CD4-positive, alpha-beta T cell treated with Interleukin-10 for 1 hour (primary cell): ENCODE measurements at regions not wholly inside any gene's neighbourhood (a gene's known extent, or its start where the extent isn't known, plus 50 kb on each side); places are given as distances from the start of the nearest gene placed in this dataset.

ENCODE experiments used
- DNase-seq: peaks from one replicate; pipeline ENCODE4 v3.0.0-alpha.2; 2020

DNA sequence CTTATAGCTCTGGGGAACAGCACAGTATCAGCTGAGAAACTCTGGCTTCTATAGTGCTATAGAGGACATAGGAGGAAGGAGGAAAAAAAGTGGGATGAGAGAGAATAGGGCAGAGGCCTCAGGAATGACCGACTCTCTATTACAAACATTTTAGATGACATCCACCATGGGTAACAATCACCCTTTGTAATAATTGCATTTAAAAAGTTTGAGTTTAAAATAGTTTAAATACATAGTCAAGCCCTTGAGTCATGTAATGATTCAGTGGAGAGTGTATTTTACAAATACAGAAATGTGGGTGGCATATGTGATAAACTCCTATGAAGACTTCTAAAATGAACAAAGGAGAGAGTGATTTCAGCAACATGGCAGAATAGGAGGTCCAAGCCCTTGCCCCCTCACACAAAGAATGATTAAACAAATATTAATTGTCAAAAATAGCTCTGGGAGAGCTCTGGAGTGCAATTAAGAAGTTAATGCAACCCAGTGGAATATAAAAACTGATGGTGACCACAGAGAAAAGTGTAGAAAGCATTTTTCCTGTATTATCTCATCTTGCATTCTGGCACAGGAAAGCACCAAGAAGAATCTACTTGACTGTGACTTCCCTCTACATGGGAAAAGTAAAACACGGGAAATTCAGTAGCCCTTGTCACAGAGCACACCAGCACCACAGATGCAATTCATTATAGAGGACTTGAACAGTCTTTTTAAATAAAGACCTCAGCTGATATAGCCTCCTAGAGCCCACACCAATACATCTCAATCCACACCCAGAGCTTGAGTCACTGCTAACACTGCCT is 569.0 kb upstream of the SORCS1 start:
- DNase-seq: no peak

DNA sequence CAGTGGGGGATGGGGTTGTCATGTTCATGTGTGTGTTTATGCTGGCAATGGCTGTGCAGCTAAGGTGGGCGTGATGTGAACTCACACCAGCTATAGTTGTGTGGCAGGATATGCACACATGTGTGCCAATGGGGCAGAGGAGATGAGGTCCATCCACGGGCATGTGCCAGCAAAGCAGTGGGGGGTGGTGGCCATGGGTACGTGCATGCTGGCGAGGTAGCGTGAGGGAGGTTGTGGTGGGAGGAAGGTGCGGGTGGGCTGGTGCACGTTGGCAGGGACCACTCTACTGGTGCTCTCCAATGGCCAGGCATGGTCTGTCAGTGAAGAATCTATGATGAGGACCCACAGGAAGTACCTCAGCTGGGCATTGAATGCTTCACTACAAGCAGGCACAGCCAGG is 567.5 kb upstream of the SORCS1 start:
- no peak for DNase-seq

DNA sequence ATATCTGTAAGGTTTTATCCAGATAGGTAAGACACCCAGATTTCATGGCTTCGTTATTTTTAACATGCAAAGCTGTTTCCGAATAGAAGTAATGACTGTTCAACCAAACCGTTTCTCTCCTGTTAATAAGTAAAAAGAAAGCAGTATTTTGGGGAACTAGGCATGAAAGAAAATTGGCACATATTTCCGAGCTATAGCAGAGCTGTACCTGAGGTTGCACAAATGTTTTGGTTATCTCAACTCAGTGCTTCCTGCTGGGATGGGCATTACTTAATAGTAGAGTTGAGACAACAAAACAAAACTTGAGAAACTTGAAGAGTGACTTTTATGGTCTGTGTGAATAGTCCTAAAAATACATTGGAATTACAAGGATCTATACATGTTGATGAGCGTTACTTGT is 564.3 kb upstream of the SORCS1 start:
- DNase-seq: no peak

DNA sequence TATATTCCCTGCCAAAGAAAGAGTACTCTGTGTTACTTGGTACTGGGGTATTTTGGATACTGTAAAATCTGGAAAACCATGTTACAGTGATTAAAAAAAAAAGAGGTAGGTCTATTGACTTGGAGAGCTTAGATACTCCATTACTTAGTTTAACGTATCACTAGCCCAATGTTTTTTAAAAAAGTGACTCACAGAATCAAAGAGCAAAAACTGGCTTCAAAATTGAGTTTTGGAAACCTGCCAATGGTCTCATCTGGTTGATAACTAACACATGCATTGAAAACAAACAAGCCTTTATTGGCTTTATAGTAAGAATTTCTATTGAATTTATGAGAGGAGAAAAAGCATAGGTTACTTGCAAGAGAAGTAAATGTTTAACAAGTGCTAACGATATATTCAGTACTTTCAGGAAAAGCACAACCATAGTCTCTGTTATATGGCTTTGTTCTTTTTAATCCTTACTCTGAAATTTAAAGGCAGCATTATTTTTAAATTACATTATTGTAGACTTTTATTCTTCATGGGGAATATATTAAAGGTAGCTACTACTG is 563.3 kb upstream of the SORCS1 start:
- DNase-seq: no peak

DNA sequence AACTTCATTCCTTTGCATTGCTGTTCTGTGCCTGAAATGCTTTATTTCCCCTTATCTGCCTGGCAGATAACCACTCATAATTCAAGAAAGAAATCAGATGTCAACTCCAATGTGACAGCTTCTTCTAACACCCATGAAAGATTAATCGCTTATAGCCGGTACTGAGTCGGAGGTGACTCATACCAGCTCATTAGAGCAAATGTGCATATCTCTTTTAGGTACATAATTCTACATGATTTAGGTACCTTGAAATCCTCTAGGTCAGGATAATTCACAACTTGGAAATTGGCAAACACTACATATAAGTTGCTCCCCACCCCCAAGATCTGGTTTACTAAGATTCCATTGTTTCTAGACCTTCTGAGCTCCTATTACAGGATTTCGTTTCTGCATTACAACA is 554.4 kb upstream of the SORCS1 start:
- DNase-seq: no peak

DNA sequence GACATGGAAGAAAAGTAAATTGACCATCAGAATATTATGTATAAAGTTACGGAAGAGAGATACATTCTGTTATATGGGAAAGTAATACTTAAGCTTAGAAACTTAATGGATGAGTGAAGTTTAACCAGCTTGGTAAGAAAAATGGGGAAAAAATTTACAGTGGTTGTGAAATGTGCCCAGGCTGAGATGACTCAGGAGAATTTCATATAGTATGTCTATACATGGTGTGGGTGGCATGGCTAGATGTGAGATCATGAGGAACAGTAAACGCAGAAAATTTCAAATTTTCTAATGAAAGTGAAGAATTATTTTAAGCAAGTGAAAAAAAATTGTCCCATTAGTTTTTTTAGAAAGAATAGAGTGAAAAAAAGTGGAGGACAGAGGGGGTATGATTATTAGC is 552.5 kb upstream of the SORCS1 start:
- no peak for DNase-seq

DNA sequence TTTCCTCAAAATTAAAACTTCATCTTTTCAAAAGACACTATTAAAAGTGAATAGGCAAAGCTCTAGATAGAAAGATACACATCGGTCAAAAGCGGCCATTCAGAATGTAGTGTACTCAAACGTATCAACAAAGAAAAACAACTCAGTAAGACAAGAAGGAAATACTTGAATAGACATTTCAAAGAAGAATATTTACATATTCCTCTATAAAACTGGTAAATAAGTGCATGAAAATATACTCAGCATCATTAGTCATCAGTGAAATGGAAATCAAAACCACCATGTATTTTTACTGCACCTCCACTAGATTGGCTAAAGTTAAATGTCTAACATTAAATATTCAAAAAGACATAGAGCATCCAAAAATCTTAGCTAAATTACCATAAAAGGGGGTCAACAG is 551.1 kb upstream of the SORCS1 start:
- DNase-seq: no peak

DNA sequence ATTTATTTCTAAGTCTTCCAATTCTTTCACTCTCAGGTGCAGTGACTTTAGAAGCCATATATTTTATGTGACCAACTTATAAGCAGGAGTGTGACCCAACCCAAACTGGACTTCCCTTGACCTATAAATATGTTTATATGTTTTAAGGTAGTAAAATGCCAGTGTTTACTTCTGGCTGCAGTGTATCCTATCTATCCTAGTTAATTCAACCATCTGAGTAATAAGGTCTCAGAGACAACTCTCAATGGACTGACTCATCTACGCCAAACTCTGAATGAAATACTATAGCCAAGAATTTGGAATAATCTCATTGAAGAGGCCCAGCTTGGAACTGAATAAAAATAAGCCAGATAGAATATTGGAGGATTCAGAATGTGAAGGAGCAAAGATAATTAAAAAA is 544.5 kb upstream of the SORCS1 start:
- no peak for DNase-seq

DNA sequence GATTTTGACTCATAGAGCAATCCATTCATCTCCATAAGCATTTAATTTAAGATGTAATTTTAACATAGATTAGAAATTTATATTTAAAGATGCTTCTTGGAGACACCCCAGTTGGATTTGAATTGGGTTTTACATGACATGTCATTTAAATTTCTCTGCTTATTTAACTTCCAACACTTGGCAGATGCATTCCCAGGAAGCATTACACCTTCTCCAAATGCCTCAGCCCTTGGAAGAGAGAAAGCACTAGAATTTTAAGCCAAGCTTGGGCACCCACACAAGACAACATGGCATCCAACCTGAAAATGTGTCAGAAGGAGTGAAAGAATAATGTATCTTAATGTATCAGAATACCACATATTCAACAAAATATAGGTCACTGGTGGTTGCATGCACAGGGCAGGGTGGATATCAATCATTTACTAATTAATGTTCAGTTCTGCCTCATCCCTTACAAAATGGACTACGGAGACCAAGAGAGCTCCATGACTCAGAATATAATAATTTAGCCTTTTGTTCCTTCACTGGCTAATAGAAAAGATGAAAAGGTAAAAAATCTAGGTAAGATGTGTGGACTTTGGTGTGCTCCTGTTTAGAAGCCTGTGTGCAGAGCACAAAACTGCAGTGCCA is 541.7 kb upstream of the SORCS1 start:
- DNase-seq: no peak

DNA sequence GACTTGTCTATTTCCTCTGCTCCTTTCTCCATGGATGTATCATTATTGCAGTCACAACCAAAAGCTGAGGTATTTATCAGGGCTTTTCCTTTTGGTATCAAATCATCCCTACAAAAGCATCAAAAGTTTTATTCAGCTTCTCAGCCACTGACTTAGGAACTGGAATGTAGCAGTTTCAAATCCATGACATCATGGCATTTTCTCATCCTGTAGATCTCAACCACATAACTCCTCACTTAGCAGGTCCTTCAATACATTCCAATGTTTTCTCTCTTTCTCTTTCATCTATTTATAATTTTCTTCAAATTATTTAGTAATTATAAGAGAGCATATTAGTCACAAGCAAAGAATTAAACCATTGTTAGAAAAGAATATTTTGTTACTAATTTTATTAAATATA is 537.4 kb upstream of the SORCS1 start:
- no peak for DNase-seq

DNA sequence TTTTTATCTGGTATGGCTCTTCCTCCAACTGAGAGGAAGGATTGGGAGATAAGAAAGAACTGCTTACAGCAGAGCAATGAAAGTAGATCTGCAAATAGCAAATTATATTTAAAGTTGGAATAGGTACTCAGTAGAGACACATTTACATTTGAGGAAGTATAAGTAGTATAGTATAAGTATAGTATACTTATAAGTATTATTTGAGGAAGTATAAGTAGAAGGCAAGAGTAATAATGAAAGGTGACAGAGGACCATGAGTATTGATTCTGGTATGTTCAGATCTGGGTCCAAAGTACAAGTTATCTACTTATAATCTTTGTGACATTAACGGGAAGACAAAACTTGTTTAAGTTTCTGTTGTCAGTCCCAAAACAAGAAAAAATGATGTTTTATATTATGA is 527.6 kb upstream of the SORCS1 start:
- DNase-seq: no peak

DNA sequence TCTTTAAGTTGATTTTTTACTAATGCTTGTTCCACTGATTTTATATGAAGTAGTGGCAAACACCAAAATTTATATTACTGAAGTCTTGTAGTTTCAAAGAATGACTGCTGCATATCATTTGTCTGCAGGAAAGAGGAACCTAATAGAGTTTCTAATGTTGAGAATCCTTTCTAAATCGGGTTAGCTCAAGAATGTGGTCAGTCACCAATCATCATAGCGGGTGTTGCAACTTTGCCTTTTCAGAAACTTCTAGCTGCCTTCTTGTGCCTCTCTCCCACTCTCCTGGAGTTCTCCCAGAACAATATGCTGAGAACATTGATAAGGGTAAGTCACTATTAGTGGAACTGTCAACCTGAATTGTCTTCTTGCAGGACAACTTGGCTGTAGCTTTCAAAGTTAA is 524.8 kb upstream of the SORCS1 start:
- no peak for DNase-seq

DNA sequence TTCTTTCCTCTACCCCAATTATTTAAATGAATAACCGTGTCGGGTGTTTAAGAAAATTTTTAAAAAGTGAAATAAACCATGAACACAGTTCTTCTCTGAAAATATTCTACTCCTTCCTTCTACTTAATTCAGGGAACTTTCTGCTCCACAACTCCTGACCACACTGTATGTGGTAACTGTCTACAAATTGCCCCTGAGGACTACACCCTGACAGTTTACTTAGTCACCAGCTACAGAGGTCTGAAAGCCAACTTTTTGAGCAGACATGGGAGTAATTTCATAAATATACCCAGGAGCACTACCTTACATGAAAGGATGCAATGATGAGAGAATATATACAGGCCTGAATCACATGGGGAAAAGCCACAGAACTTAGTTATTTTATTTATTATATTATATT is 523.2 kb upstream of the SORCS1 start:
- DNase-seq: no peak

DNA sequence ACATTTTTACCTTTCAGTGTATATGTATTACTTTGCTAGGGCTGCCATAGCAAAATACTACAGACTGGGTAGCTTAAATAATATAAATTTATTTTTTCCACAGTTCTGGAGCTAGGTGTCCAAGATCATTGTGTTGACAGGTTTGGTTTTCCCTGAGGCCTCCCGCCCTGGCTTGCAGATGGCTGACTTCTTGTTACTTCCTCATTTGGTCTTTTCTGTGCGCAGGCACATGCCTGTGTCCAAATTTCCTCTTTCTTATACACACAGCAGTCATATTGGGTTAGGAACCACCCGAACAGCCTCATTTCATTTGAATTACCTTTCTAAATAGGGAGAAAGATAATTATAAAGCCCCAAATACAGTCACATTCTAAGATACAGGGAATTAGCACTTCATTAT is 521.6 kb upstream of the SORCS1 start:
- peak; percentile 4 for DNase-seq

DNA sequence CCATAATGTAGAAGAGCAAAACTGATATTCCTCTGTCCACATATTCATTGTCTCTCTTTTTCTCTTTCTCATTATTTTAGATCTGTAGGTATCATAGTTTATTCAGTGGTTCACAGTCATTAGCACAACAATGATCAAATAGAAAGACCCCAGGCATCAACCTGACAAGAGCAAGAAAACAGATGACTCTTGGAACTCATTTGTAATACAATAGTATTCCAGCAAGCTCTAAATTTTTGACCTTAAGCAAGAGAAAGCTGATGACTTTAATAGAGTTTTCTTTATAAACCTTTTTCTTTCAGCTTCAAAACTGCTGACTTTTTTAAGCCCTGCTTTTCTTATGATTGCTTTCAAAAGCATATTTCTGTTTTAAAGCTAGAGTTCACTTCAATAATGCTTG is 507.5 kb upstream of the SORCS1 start:
- DNase-seq: no peak

DNA sequence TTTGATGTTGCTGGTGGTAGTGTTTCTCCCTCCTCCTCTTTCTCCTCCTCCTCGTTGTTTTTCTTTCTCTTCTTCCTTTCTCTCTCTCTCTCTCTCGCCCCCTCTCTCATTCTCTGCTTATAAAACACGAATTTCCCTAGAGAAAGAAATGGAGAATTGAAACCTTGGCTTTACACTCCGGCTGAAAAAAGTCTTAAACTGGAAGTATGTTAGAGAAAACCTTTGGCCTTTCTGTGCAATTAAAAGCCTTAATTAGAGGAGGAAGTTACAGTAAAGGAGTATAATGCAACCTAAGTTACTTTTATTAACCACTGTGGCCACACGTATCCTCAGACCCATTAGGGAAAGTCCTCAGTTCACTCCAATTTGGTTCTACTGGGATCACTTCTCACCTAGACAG is 501.7 kb upstream of the SORCS1 start:
- DNase-seq: no peak

DNA sequence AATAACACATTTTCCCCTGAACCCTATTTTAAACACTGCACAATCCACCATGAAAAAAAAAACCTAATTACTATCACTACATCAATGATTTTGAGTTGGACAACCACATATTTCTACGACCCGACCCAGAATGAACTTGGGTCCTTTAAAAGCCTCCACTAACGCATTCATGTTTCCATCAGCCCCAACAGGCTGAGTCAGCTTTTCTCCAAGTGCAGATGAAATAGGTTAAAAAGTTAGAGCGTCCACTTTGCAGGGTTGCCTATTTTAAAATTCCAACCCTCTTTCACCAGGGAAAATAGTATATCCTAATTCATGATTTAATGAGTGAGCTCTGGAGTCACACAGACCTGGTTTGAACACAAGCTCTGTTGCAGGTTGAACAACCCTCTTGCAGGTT is 501.0 kb upstream of the SORCS1 start:
- DNase-seq: no peak

DNA sequence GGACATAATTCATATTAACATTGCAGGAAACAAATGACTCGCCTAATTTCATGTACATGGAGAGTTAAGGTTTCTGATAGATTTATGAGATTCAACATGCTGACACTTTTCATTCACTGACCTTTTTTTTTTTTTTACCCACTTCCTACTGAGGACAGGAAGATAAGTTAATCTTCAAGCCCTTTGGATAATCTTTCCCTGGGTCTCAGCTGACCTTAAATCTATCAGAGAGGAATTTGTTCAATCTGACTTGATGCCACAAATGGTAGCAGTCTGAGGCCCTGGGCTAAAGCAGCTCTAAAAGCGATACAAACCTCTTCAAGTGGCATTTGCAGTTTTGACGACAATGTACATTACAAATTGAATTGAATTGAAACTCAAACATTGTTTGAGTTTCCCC is 493.3 kb upstream of the SORCS1 start:
- DNase-seq: no peak

DNA sequence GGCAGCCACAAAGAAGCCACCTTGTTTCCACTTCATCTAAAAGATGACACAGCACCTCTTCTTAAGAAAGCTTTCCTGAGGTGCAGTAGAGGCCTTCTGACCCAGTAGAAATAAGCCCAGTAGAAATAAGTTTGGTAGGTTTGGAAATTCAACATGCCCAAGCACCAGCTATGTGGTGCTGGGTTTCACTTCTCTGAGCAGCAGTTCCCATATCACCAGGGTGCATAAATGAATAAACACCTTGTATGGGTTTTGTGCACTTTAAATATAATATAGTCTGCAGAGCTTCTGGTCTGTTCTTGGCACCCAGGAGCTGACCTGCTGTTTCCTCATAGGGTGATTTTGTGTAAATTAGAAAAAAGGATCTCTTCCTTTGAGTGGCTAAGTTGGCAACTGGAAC is 492.4 kb upstream of the SORCS1 start:
- DNase-seq: no peak

DNA sequence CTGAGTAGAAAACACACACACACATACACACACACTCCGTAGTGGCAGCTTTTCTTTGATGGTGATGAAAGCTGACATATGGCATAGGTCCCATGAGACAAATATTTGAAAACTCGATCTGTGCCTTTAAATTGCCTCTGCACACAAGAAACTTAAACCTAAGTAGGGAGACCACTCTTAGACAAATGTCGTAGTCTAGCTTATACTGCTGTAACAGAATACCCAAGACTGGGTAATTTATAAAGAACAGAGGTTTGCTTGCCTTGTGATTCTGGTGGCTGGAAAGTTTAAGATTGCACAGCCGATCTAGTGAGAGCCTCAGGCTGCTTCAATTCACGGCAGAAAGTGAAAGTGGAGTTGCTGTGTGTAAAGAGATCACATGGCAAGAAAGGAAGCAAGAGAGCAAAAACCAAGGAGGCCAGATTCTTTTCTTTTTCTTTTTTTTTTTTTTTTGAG is 489.4 kb upstream of the SORCS1 start:
- no peak for DNase-seq

DNA sequence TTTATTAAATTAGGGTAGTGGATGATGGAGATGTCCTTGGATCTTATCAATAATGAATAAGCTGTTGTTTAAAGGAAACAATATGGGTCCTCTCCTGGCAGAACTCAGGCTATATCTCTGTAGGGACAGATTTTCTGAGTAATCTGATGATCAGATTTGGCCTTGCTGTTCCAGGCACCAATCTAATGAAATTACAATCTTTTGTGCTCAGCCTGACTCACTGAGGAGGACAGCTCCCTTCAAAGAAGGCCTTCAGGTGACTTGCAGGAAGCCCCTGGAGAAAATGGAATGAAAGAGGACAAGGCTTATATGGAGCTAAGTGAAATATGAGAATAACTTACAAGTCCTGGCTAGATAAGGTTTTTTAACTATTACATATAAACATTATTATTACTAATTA is 486.4 kb upstream of the SORCS1 start:
- no peak for DNase-seq

DNA sequence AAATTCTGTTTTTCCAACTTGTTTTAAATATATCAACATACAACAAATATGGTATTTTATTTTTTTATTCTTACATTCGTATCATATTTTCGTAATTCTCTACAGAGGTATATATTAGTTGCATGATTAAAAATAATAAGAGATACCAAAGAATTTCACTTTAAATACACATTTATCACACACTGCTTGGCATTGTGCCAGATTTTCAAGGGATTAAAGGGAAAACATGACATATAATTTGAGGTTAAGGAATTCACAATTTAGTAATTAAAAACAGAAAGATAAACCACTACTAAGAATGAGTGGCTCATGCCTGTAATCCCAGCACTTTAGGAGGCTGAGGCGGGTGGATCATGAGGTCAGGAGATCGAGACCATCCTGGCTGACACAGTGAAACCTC is 484.7 kb upstream of the SORCS1 start:
- DNase-seq: no peak

DNA sequence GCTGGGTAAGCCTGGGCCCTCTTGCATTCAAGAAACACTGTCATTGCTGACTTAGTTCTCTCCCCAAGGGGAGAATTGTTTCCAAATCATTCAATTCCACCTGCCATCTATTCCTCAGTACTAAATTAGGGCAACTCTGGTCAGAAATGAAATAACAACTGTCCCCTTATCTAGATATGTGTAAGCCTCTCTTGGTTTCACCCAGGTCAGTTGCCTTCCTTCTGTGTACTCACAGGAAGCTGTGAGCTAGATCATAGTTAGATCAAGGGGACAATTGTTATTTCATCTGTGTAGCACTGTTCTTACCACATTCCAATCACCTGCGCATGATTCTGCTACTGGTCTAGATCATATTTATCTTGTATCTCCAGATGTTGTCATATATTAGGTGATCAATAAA is 483.0 kb upstream of the SORCS1 start:
- no peak for DNase-seq

DNA sequence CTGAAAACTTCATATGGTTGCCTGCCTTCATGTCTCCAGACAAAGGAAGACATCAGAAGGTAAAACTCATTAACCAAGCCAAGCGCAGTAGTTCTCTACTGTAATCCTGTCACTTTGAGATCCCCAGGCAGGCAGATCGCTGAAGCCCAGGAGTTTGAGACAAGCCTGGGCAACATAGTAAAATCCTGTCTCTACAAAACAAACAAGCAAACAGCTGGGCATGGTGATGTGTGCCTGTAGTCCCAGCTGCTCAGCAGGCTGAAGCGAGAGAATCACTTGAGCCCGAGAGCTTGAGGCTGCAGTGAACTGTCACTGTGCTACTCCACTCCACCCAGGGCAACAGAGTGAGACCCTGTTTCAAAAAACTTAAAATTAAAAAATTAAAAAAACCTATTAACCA is 467.4 kb upstream of the SORCS1 start:
- DNase-seq: no peak

DNA sequence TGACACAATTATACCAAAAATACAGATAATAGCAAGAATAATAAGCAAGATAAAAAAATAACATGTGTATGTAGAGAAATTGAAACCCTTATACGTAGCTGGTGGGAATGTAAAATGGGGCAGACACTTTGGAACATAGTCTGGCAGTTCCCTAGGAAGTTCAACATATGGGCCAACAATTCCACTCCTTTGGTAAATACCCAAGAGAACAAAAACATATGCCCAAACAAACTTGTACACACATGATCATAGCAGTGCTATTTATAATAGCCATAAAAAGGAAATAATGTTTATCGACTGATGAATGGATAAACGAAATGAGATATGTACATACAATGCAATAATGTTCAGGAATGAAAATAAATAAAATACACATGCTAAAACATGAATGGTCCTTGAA is 462.4 kb upstream of the SORCS1 start:
- DNase-seq: no peak
